ENCODE measurements at regions not wholly inside any gene's neighbourhood (a gene's known extent, or its start where the extent isn't known, plus 50 kb on each side); places are given as distances from the start of the nearest gene placed in this dataset.

DNA sequence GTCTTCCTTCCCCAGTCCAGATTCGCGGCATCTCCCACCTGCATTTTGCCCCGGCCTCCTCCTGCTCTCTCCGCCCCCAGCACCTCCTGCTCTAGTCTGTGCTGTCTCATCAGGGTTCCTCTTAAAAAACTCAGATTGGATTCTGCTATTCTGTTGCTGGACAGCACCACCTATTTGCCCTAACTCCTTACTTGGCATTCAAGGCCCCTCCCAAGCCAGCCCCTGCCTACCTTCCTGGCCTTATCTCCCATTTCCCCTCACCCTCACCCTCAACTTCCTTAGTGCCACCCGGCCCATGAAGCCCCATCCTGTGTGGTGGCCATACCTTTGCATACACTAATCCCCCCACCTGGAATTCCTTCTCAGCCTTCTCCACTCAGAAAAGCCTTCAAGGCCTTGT, 59.9 kb upstream of the PRDM11 start:
- TF ChIP-seq ZNF274 (IDR thresholded peaks at IDR 0.05; ENCODE audit: low read depth, low read length) (no peak), SUZ12 (IDR thresholded peaks at IDR 0.05; ENCODE audit: extremely low read depth, insufficient read depth, insufficient read length) (no peak)
